ENCODE measurements at regions not wholly inside any gene's neighbourhood (a gene's known extent, or its start where the extent isn't known, plus 50 kb on each side); places are given as distances from the start of the nearest gene placed in this dataset.

- Histone ChIP-seq H3K36me3 (ENCODE audit: insufficient read depth, low read length) (no peaks in the 10 kb centered on the region), H3K27ac (ENCODE audit: low read depth, low read length) (no peak overlapping the region), H4K20me1 (ENCODE audit: insufficient read depth, low read length) (no peaks in the 10 kb centered on the region), H3K9me3 (ENCODE audit: insufficient read depth, low read depth, low read length) (no peaks in the 10 kb centered on the region), H3K4me2 (ENCODE audit: low read length) (no peak overlapping the region), H3K4me3 (ENCODE audit: insufficient read depth, low read depth, low read length) (no peak overlapping the region), H3K4me1 (ENCODE audit: insufficient read depth, low read length) (no peaks in the 10 kb centered on the region), H3K79me2 (ENCODE audit: insufficient read depth, low read length) (no peaks in the 10 kb centered on the region), H3K9ac (ENCODE audit: low read length) (no peak overlapping the region), H2AFZ (ENCODE audit: low read depth, low read length) (no peak overlapping the region), H3K27me3 (ENCODE audit: insufficient read depth, low read length) (no peaks in the 10 kb centered on the region)
- Mint-ChIP-seq H3K36me3 (ENCODE audit: low read depth, unreplicated experiment) (no peaks in the 10 kb centered on the region), H3K4me1 (ENCODE audit: low read depth, unreplicated experiment) (no peaks in the 10 kb centered on the region), H3K27ac (ENCODE audit: unreplicated experiment) (no peak overlapping the region), H3K4me3 (ENCODE audit: unreplicated experiment) (no peak overlapping the region), H3K9me3 (ENCODE audit: unreplicated experiment) (peaks cover 2% of the 10 kb centered on the region), H3K27me3 (ENCODE audit: low read depth, unreplicated experiment) (peaks cover 6% of the 10 kb centered on the region)
- DNase-seq (ENCODE audit: low read depth) (no peak), FAIRE-seq (no peak)
- TF ChIP-seq CTCF (IDR thresholded peaks at IDR 0.05; ENCODE audit: insufficient read depth, low read depth, low read length) (no peak), EZH2 (IDR thresholded peaks at IDR 0.05; ENCODE audit: insufficient read depth, low read length) (no peak)
These were observed 515.9 kb upstream of the CELF4 start for GRCh38 chr18:38081516-38081915.

- Histone ChIP-seq H3K4me1 (ENCODE audit: insufficient read depth, low read length) (no peaks in the 10 kb centered on the region), H3K27ac (ENCODE audit: low read depth, low read length) (no peak overlapping the region), H4K20me1 (ENCODE audit: insufficient read depth, low read length) (no peaks in the 10 kb centered on the region), H3K9me3 (ENCODE audit: insufficient read depth, low read depth, low read length) (no peaks in the 10 kb centered on the region), H3K79me2 (ENCODE audit: insufficient read depth, low read length) (no peaks in the 10 kb centered on the region), H3K4me3 (ENCODE audit: insufficient read depth, low read depth, low read length) (no peak overlapping the region), H3K36me3 (ENCODE audit: insufficient read depth, low read length) (no peaks in the 10 kb centered on the region), H3K27me3 (ENCODE audit: insufficient read depth, low read length) (no peaks in the 10 kb centered on the region), H2AFZ (ENCODE audit: low read depth, low read length) (no peak overlapping the region), H3K9ac (ENCODE audit: low read length) (no peak overlapping the region), H3K4me2 (ENCODE audit: low read length) (no peak overlapping the region)
- no peak overlapping the region for H3K4me3 Mint-ChIP-seq (ENCODE audit: unreplicated experiment)
- peaks cover 6% of the 10 kb centered on the region for H3K27me3 Mint-ChIP-seq (ENCODE audit: low read depth, unreplicated experiment)
- no peaks in the 10 kb centered on the region for H3K4me1 Mint-ChIP-seq (ENCODE audit: low read depth, unreplicated experiment)
- H3K36me3 Mint-ChIP-seq (ENCODE audit: low read depth, unreplicated experiment), result no peaks in the 10 kb centered on the region
- DNase-seq (ENCODE audit: low read depth) (no peak), FAIRE-seq (no peak)
- H3K9me3 Mint-ChIP-seq (ENCODE audit: unreplicated experiment), result no peaks in the 10 kb centered on the region
- no peak for TF ChIP-seq EZH2 (IDR thresholded peaks at IDR 0.05; ENCODE audit: insufficient read depth, low read length)
- no peak for TF ChIP-seq CTCF (IDR thresholded peaks at IDR 0.05; ENCODE audit: insufficient read depth, low read depth, low read length)
- H3K27ac Mint-ChIP-seq (ENCODE audit: unreplicated experiment), result no peak overlapping the region
These were observed 511.6 kb upstream of the CELF4 start for GRCh38 chr18:38077229-38077628.

GRCh38 chr18:38076346-38077070, 510.9 kb upstream of the CELF4 start:
- Histone ChIP-seq H3K4me3 (ENCODE audit: insufficient read depth, low read depth, low read length) (no peak overlapping the region), H3K27ac (ENCODE audit: low read depth, low read length) (no peak overlapping the region), H3K9me3 (ENCODE audit: insufficient read depth, low read depth, low read length) (no peaks in the 10 kb centered on the region), H3K4me1 (ENCODE audit: insufficient read depth, low read length) (no peaks in the 10 kb centered on the region), H4K20me1 (ENCODE audit: insufficient read depth, low read length) (no peaks in the 10 kb centered on the region), H3K9ac (ENCODE audit: low read length) (no peak overlapping the region), H3K79me2 (ENCODE audit: insufficient read depth, low read length) (no peaks in the 10 kb centered on the region), H3K36me3 (ENCODE audit: insufficient read depth, low read length) (no peaks in the 10 kb centered on the region), H2AFZ (ENCODE audit: low read depth, low read length) (no peak overlapping the region), H3K4me2 (ENCODE audit: low read length) (no peak overlapping the region), H3K27me3 (ENCODE audit: insufficient read depth, low read length) (no peaks in the 10 kb centered on the region)
- TF ChIP-seq CTCF (IDR thresholded peaks at IDR 0.05; ENCODE audit: insufficient read depth, low read depth, low read length) (no peak), EZH2 (IDR thresholded peaks at IDR 0.05; ENCODE audit: insufficient read depth, low read length) (no peak)
- FAIRE-seq (no peak), DNase-seq (ENCODE audit: low read depth) (no peak)
- Mint-ChIP-seq H3K4me3 (ENCODE audit: unreplicated experiment) (no peak overlapping the region), H3K36me3 (ENCODE audit: low read depth, unreplicated experiment) (no peaks in the 10 kb centered on the region), H3K4me1 (ENCODE audit: low read depth, unreplicated experiment) (no peaks in the 10 kb centered on the region), H3K9me3 (ENCODE audit: unreplicated experiment) (no peaks in the 10 kb centered on the region), H3K27me3 (ENCODE audit: low read depth, unreplicated experiment) (peaks cover 6% of the 10 kb centered on the region), H3K27ac (ENCODE audit: unreplicated experiment) (no peak overlapping the region)
